B cell (primary cell): ENCODE measurements at regions not wholly inside any gene's neighbourhood (a gene's known extent, or its start where the extent isn't known, plus 50 kb on each side); places are given as distances from the start of the nearest gene placed in this dataset.

Experiments used
- ATAC-seq: fragments of 200-7000 bp; cut with Tn5 transposase; one replicate; pipeline ENCODE4 v1.10.0; 2021; ENCODE audit warnings: low read depth, mild to moderate bottlenecking, moderate number of reproducible peaks, moderate library complexity
- CTCF ChIA-PET: fragments of 350-600 bp; sonication (Branson Sonifier 250); formaldehyde crosslinking; loops from one replicate; lab custom pipeline; 2021; ENCODE audit warnings: antibody characterized with exemption, inconsistent platforms; lab: Charles Lee
- POLR2A ChIA-PET: fragments of 350-600 bp; sonication (Branson Sonifier 250); formaldehyde crosslinking; loops from one replicate; lab custom pipeline; 2021; ENCODE audit warnings: antibody characterized with exemption; lab: Charles Lee
- DNase-seq: peaks from one replicate; pipeline ENCODE4 v3.0.0; 2013
- H2AFZ ChIP-seq: 2 replicates; pipeline ENCODE4 v1.6.1; 2012; ENCODE audit warnings: mild to moderate bottlenecking, low read depth, low read length; ENCODE audit not compliant: insufficient read depth, poor library complexity, severe bottlenecking
- H3K27ac ChIP-seq, 2 donors: 1 replicate in 1 of 2; 2 replicates in 1 of 2; pipeline ENCODE4 v1.5.1; 2012 to 2013; ENCODE audit warnings: low read length in 2 of 2, mild to moderate bottlenecking in 2 of 2, moderate library complexity in 1 of 2
- H3K27me3 ChIP-seq, 4 experiments: fragments of 200-600 bp in 1 of 4; sonication (generic) in 1 of 4; replicated peaks in 1 of 4; 1 replicate in 2 of 4; 2 replicates in 2 of 4; pipeline versions ENCODE4 v1.6.1 to v1.7.0; 2013 to 2016; ENCODE audit warnings: low read length in 3 of 4, mild to moderate bottlenecking in 2 of 4, mixed read lengths in 1 of 4, moderate library complexity in 1 of 4; ENCODE audit not compliant: insufficient read depth in 4 of 4, control insufficient read depth in 3 of 4; ENCODE audit errors: control extremely low read depth in 1 of 4
- H3K36me3 ChIP-seq, 2 experiments: replicated peaks in 1 of 2; 1 replicate in 1 of 2; 2 replicates in 1 of 2; pipeline versions ENCODE4 v1.6.1 to v1.7.1; 2013; ENCODE audit warnings: low read length in 1 of 2; ENCODE audit not compliant: insufficient read depth in 2 of 2, control insufficient read depth in 1 of 2; ENCODE audit errors: control extremely low read depth in 1 of 2, extremely low read depth in 1 of 2
- H3K4me1 ChIP-seq, 2 donors: fragments of 200-600 bp in 1 of 2; sonication (generic) in 1 of 2; 1 replicate in 1 of 2; 2 replicates in 1 of 2; pipeline versions ENCODE4 v1.5.1 to v1.6.1; 2013 to 2017; ENCODE audit warnings: low read length in 2 of 2; ENCODE audit not compliant: control insufficient read depth in 2 of 2, insufficient read depth in 2 of 2
- H3K4me2 ChIP-seq: replicated peaks from 2 replicates; pipeline ENCODE3; 2012; ENCODE audit warnings: mild to moderate bottlenecking, low read depth, low read length; ENCODE audit not compliant: poor library complexity, severe bottlenecking
- H3K4me3 ChIP-seq, 5 experiments: fragments of 200-600 bp in 1 of 5; sonication (generic) in 1 of 5; 1 replicate in 3 of 5; 2 replicates in 2 of 5; pipeline versions ENCODE4 v1.5.1 to v1.7.0; 2011 to 2016; ENCODE audit warnings: low read length in 4 of 5, mild to moderate bottlenecking in 4 of 5, low read depth in 2 of 5, control low read depth in 1 of 5, moderate library complexity in 1 of 5; ENCODE audit not compliant: insufficient read depth in 1 of 5; ENCODE audit errors: control extremely low read depth in 1 of 5, extremely low read depth in 1 of 5
- H3K79me2 ChIP-seq: fragments of 200-600 bp; sonication (generic); one replicate; pipeline ENCODE4 v1.6.0; 2016; ENCODE audit warnings: low read length; ENCODE audit not compliant: control insufficient read depth, insufficient read depth
- H3K9ac ChIP-seq: fragments of 200-600 bp; sonication (generic); 2 replicates; pipeline ENCODE4 v1.6.1; 2017; ENCODE audit warnings: mild to moderate bottlenecking, low read length, moderate library complexity
- H3K9me3 ChIP-seq, 3 donors: one replicate each; pipeline versions ENCODE4 v1.6.1 to v1.7.1; 2013; ENCODE audit warnings: low read length in 2 of 3; ENCODE audit not compliant: control insufficient read depth in 2 of 3, insufficient read depth in 1 of 3; ENCODE audit errors: control extremely low read depth in 1 of 3
- H4K20me1 ChIP-seq: 2 replicates; pipeline ENCODE4 v1.6.0; 2012; ENCODE audit warnings: mild to moderate bottlenecking, low read length; ENCODE audit not compliant: insufficient read depth, control insufficient read depth, poor library complexity, severe bottlenecking
- H3K27ac Mint-ChIP-seq: one replicate; pipeline ENCODE4 v1.8.0; 2021; ENCODE audit warnings: mixed read lengths
- H3K27me3 Mint-ChIP-seq: one replicate; pipeline ENCODE4 v1.8.0; 2021; ENCODE audit warnings: mixed read lengths
- H3K4me1 Mint-ChIP-seq: one replicate; pipeline ENCODE4 v1.8.0; 2021; ENCODE audit warnings: mixed read lengths
- H3K4me3 Mint-ChIP-seq: one replicate; pipeline ENCODE4 v1.8.0; 2021; ENCODE audit warnings: mixed read lengths
- H3K9me3 Mint-ChIP-seq: one replicate; pipeline ENCODE4 v1.8.0; 2022; ENCODE audit warnings: mixed read lengths; ENCODE audit not compliant: insufficient read depth
- EZH2 ChIP-seq: IDR thresholded peaks from 2 replicates; pipeline ENCODE4 v1.6.1; 2012; ENCODE audit warnings: borderline replicate concordance, low read depth, mild to moderate bottlenecking, moderate library complexity, low read length; ENCODE audit not compliant: insufficient read depth, poor library complexity, severe bottlenecking
- WGBS: methylation state at CpG from one replicate; pipeline ENCODE4 v1.1.5; 2013; ENCODE audit warnings: missing lambda C conversion rate; ENCODE audit not compliant: insufficient coverage; 5-methylcytosine and 5-hydroxymethylcytosine counted together
- intact Hi-C: fragments of 100-400 bp; cut with micrococcal nuclease; formaldehyde crosslinking; loops from one replicate; pipeline ENCODE4 v1.10.0; 2022
- TF ChIP-seq, protein P1 (sequence below): fragments of 200-600 bp; IDR thresholded peaks from one replicate; pipeline ENCODE4 v1.8.0; 2022; ENCODE audit warnings: antibody characterized with exemption, mild to moderate bottlenecking

DNA sequence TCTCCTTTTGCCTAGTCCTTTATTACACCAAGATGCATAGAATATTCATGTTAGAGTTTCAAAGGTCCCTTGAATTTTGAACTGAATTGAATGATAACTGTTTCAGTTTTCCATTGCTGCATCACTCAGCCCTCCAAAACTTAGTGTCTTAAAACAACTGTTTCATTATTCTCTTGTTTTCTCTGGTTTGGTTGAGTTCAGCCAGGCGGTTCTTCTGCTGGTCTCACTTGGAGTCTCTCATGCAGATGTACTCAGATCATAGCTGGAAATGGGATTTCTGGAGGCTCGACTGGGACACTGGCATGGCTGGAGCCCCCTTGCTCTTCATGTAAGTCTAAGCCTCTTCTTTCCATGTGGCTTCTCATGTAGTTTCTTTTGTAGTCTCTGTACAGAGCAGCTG lies 107.2 kb upstream of the MKI67 start:
- Histone ChIP-seq H3K27ac (no peak overlapping the region), H3K36me3 (no peaks in the 10 kb centered on the region), H3K79me2 (no peaks in the 10 kb centered on the region), H3K27me3 (no peaks in the 10 kb centered on the region), H3K4me3 (no peak overlapping the region), H3K9me3 (peaks cover 0 to 9% (median 2%) of the 10 kb centered on the region in 3 donors), H3K9ac (no peak overlapping the region), H2AFZ (no peak overlapping the region), H4K20me1 (no peaks in the 10 kb centered on the region), H3K4me1 (no peaks in the 10 kb centered on the region), H3K4me2 (no peak overlapping the region)
- intact Hi-C loops, result no loop called here
- no peaks in the 10 kb centered on the region for H3K4me1 Mint-ChIP-seq
- H3K9me3 Mint-ChIP-seq, result no peaks in the 10 kb centered on the region
- no peak for DNase-seq
- H3K27me3 Mint-ChIP-seq, result peaks cover 18% of the 10 kb centered on the region
- H3K4me3 Mint-ChIP-seq, result no peak overlapping the region
- no peak overlapping the region for H3K27ac Mint-ChIP-seq
- no peak for TF ChIP-seq EZH2
- TF ChIP-seq, protein P1, sequence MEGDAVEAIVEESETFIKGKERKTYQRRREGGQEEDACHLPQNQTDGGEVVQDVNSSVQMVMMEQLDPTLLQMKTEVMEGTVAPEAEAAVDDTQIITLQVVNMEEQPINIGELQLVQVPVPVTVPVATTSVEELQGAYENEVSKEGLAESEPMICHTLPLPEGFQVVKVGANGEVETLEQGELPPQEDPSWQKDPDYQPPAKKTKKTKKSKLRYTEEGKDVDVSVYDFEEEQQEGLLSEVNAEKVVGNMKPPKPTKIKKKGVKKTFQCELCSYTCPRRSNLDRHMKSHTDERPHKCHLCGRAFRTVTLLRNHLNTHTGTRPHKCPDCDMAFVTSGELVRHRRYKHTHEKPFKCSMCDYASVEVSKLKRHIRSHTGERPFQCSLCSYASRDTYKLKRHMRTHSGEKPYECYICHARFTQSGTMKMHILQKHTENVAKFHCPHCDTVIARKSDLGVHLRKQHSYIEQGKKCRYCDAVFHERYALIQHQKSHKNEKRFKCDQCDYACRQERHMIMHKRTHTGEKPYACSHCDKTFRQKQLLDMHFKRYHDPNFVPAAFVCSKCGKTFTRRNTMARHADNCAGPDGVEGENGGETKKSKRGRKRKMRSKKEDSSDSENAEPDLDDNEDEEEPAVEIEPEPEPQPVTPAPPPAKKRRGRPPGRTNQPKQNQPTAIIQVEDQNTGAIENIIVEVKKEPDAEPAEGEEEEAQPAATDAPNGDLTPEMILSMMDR, result no peak
- ATAC-seq, result no peak
- WGBS, result 83% methylated on average over 2 of the region's 2 CpGs
- ChIA-PET POLR2A (no interaction called here), CTCF (no interaction called here)

DNA sequence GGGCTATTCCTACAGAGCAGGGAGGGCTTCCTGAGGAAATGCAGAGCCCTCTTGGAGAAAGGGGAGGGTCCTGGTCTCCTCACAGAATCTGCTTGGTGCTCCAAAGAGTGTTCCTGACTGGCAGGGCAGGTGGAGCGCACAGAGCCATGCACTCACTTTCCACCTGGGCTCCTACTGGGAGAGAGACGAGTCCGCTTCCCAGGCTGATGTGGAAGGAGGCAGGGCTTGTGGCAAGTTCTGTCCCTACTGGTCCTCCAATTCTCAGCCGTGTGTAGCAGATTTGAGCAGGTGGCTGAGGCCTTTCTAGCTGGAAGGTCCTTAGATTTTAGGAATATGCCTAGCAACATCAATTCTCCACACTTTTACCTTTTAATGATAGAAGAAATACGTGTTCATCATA lies 111.5 kb upstream of the MKI67 start:
- 97% methylated on average over 3 of the region's 5 CpGs for WGBS
- H3K79me2 ChIP-seq, result no peaks in the 10 kb centered on the region
- H3K4me2 ChIP-seq, result no peak overlapping the region
- TF ChIP-seq, protein P1, result no peak
- TF ChIP-seq EZH2, result no peak
- no peak overlapping the region for H2AFZ ChIP-seq
- no peaks in the 10 kb centered on the region for H3K27me3 ChIP-seq
- Mint-ChIP-seq H3K4me3 (no peak overlapping the region), H3K4me1 (no peaks in the 10 kb centered on the region), H3K27ac (no peak overlapping the region), H3K9me3 (no peaks in the 10 kb centered on the region), H3K27me3 (peaks cover 12% of the 10 kb centered on the region)
- no peak overlapping the region for H3K4me3 ChIP-seq
- no peaks in the 10 kb centered on the region for H3K36me3 ChIP-seq
- ChIA-PET CTCF (no interaction called here), POLR2A (no interaction called here)
- intact Hi-C loops, result no loop called here
- no peak overlapping the region for H3K9ac ChIP-seq
- no peak for DNase-seq
- H4K20me1 ChIP-seq, result no peaks in the 10 kb centered on the region
- ATAC-seq, result no peak
- H3K9me3 ChIP-seq, result peaks cover 0 to 5% (median 0%) of the 10 kb centered on the region in 3 donors
- H3K27ac ChIP-seq, result no peak overlapping the region
- H3K4me1 ChIP-seq, result no peaks in the 10 kb centered on the region
